IPS-11a (cell line): ENCODE measurements at regions not wholly inside any gene's neighbourhood (a gene's known extent, or its start where the extent isn't known, plus 50 kb on each side); places are given as distances from the start of the nearest gene placed in this dataset.
"Not testable (repeated sequence)": the region's sequence is repeated elsewhere in the genome, so short reads cannot be mapped to it uniquely, and the experiment has no call there.

Source experiments
- H3K4me3 ChIP-seq: one replicate; pipeline ENCODE4 v1.5.1; 2013; ENCODE audit warnings: low read depth, low read length, control low read depth

DNA sequence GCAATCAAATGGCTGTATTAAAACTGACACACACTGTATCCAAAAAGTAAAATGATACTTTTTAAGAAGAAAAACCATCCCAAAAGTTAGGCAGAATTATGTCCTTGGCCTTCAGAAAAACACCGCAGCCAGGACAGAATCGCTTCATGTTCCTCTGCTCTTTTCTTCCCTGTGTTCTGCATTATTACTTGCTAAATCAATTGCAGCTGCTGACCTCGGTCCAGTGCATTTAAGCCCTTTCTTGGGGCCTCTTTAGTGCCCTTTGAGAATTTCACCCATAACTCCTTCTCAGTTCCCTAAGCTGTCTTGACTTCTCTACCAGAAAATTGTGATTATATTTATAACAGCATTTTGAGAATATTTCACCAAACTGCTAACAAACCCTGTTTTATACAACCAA is 696.9 kb downstream of the PCDH7 start:
- H3K4me3 ChIP-seq: no peak overlapping the region

DNA sequence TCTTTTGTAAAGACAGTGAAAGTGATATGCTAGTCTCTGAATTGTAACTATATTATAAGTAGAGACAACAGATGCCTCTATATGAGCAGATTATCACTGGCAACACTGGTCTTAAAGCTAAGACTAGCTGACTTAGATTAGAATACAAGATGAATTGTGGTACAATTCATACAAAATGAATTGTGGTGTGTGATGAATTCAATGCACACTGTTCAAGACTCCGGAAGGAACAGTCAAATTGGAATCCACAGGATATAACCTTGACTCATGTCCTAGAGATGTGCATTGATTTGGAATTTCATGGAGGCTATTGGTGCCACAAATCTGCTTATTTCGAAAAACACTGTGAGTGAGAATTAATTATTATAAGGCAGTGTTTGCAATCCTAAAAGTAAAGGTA is 701.8 kb downstream of the PCDH7 start:
- H3K4me3 ChIP-seq: no peak overlapping the region

DNA sequence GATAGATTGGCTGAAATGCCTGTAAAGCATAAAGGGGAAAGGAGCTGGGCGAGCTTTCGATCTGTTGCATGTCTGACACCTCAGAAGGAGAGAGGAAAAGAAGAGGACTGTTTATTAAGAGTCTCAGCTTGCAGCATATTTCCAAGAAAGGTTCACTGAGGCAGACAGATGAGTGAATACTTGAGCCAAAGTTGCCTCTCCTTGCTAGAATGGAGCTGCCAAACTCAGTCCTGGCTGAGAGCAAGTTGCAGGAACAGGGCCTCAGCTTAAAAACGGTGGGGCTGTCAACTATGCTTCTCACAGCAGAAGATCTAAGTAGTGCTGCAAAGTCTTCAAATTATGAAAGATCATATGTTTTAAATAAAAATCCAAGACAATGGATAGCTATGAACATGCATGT is 707.5 kb downstream of the PCDH7 start:
- H3K4me3 ChIP-seq: no peak overlapping the region

DNA sequence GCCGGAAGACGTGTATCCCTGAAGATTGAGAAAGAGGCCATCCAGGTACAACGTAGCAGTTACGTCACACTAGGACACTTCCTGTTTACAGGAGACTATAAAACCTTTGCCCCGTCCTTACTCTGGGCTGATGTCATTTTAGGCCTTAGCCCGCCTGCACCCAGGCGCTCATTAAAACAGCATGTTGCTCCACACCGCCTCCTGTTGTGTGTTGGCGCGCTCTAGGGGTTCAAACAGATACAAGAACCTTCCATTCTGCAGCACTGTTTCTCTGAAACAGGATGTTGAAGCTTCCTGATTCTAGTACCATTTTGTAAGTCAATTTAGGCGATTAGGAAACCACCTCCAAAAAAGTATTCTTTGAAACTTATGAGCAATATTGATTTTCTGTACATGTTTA is 722.1 kb downstream of the PCDH7 start:
- H3K4me3 ChIP-seq: no peak overlapping the region

DNA sequence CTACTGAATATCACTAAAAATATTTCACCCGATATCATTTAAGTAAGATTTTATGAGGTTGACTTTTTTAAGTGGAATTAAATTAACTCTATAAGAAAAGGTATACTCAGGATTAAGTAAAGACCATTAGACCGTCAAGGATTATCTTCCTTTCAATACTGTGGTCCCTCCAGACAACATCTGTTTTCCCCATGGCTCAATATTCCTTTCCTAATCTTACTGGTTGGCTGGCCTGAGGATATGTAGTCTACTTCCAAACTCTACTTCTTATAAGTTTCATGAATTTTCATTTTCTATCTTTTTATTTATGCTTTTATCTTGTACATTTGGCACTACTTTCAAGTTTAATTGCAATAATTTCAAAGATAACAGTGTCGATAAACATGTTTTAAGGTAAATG is 725.4 kb downstream of the PCDH7 start:
- no peak overlapping the region for H3K4me3 ChIP-seq

DNA sequence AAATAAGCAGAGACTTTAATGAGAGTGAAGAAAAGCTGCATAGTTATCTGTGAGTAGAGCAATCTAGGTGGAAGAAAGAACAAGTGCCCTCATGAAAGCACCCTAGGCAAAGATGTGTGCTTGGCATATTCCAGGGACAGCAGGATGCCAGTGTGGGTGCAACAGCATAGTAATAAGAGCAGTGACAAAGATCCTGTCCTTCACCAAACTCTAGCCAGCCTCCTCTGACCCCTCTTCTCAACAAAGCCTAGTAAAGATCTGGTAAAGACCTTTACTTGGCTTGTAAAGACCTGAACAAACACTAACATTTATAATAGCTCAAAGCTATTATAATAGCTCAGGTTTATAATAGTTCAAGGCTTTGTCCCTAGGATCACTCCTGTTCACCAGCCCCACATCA is 735.4 kb downstream of the PCDH7 start:
- no peak overlapping the region for H3K4me3 ChIP-seq

DNA sequence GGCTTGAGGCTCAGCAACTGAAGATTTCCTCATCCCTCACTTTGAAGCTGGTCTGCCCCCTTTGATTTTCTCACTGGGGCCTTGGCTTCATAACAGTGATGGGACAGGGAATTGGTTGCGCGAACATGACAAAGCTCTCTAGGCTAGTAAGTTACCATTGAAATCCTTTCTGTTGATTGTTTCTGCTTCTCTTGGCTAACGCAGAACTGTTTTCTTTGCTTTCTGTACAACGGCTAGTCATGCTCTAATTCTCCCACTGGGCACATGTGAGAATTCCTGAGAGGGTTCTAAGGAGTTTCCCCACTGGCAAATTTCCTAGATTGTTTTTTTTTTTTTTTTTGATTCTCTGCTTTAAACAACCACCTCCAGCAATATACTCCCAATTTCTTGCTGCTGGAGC is 738.6 kb downstream of the PCDH7 start:
- H3K4me3 ChIP-seq: no peak overlapping the region

DNA sequence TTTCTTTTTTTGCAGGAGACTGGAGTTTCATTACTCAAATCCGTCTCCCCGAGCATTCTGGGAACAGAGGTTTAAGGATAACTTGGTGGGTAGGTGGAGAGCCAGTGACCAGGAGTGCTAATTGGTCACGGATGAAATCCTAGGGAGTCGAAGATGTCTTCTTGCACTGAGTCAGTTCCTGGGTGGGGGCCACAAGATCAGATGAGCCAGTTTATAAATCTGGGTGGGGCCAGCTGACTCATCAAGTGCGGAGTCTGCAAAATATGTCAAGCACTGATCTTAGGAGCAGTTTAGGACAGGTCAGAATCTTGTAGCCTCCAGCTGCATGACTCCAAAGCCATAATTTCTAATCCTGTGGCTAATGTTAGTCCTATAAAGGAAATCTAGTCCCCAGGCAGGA is 741.3 kb downstream of the PCDH7 start:
- no peak overlapping the region for H3K4me3 ChIP-seq

DNA sequence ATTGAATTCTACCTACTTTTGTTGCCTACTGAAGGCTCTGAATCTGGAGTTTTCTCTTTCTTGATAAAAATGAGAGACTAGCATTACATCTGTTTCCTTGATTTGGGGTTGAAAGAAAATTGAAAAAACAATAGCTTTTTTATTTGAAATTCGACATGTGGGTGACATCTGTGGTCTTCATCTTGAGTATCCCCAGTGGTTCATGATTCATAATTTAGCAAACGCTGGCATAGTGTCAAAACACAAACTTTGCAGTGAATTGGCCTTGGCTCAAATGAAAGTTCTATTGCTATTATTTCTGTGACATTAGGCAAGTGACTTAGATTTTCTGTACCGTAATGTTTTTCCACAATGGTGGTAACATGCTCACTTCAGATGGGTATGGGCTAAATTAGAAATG is 747.6 kb downstream of the PCDH7 start:
- no peak overlapping the region for H3K4me3 ChIP-seq

DNA sequence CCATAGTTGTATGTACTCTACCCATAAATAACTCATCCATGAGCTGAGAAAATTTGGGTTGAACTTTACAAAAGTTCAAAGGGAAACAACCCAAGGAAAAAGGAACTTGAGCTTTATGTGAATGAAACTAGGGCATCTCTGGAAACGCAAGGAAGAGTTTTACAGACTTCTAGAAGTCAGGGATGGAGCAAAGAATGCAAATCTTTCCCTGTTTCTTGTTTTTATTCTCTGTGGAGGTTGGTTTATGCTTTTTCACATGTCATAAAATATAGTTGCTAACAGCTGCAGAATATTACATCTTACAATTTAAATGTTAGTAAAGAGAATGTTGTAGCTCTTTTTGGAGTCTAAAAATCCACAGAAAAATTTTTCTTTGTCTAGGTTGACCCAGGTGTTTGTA is 754.1 kb downstream of the PCDH7 start:
- no peak overlapping the region for H3K4me3 ChIP-seq

DNA sequence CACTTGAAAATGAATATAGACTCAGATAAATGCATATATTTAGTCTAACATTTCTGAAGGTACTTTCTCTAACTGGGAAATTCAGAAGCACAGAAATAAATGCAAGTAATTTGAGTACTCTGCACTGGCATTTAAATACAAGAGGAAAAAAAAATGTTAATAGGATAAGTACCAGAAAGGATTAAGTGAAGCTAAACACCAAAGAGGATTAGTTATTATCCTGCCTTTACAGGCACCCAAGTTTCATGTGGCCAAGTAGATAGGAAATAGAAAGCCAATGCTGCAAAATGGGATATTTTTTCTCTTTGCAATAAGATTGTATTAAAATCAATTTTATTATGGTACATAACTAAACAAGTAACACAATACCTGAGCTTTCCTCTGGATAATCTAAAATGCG is 762.5 kb downstream of the PCDH7 start:
- H3K4me3 ChIP-seq: no peak overlapping the region

DNA sequence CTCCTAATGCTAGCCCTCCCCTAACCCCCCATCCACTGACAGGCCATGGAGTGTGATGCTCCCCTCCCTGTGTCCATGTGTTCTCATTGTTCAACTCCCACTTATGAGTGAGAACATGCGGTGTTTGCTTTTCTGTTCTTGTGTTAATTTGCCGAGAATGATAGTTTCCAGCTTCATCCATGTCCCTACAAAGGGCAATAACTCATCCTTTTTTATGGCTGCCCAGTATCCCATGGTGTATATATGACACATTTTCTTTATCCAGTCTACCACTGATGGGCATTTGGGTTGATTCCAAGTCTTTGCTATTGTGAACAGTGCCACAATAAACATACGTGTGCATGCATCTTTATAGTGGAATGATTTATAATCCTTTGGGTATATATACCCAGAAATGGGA is 779.0 kb downstream of the PCDH7 start:
- not testable (repeated sequence) for H3K4me3 ChIP-seq

DNA sequence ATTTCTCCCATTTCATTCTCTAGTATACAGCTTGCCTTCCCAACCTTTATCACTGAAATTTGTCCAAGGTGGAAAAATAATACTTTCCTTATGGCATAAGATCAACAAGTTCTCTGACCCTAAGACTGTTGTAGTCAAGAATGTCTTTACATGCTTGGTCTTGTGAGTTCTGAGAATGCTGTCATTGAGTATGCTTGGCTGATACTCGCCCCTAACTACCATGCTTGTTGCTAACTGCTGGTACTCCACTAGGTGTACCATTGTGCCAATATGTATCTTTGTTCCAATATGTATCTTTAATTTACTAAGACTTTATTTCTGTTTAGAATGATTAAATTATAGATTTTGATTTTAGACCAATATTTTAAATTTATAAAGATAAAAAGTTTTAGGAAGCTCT is 796.4 kb downstream of the PCDH7 start:
- no peak overlapping the region for H3K4me3 ChIP-seq

DNA sequence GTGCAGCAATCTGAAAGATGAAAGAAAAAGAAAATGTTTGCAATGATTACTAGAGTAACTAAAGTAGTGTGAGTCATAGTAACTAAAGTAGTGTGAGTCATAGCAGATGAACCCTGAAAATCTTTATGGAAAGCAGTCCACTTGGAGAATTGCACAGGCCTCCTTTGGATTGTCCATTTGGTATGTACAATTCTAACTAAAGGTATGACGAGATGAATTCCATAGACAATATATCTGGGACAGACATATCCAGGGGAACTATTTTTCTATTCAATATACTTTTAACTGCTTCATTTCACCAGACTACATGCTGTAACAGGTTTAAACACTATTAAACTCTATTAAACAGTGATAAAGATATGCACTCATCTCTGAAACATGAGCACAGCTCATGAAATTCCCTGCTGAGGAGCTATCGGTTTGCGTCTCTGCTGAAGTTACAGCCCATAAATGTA is 798.7 kb downstream of the PCDH7 start:
- no peak overlapping the region for H3K4me3 ChIP-seq

DNA sequence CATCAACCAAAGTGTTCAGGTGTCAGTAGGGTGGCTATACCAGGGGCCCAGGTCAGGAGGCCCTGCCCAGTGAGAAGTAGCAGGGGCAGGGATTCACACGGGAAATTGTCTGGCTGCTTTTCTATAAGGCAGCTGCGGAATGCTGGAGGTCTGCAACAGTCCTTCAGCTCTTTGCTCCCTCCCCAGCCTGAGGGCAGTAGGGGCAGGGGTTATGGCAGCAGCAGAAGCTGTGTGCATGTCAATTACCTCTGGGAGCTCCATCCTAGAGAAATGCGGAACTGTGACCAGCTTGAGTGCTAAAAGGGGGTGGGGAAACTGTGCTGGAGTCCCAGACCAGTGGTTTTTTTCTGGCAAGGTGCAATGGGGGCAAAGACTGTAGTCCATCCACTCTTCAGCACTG is 810.4 kb downstream of the PCDH7 start:
- H3K4me3 ChIP-seq: no peak overlapping the region

DNA sequence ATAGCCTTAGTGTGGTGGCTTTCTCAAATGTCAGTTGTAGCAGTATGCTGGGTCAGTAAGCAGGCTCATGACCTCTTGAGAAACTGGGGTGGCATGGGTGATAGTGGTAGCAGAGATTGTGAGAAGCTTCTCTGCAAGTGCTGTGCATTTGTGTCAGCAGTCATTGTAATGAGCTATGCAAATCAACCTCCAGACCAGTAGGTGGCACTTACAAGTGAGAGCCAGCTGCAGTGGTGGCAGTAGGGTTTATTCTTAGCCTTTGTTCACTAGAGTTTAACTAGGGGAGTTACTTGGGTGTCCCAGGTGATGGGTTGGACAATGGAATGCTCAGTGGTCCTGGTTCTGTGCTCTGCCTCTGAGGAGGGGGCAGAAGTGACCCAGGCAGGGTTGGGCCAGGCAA is 818.7 kb downstream of the PCDH7 start:
- no peak overlapping the region for H3K4me3 ChIP-seq

DNA sequence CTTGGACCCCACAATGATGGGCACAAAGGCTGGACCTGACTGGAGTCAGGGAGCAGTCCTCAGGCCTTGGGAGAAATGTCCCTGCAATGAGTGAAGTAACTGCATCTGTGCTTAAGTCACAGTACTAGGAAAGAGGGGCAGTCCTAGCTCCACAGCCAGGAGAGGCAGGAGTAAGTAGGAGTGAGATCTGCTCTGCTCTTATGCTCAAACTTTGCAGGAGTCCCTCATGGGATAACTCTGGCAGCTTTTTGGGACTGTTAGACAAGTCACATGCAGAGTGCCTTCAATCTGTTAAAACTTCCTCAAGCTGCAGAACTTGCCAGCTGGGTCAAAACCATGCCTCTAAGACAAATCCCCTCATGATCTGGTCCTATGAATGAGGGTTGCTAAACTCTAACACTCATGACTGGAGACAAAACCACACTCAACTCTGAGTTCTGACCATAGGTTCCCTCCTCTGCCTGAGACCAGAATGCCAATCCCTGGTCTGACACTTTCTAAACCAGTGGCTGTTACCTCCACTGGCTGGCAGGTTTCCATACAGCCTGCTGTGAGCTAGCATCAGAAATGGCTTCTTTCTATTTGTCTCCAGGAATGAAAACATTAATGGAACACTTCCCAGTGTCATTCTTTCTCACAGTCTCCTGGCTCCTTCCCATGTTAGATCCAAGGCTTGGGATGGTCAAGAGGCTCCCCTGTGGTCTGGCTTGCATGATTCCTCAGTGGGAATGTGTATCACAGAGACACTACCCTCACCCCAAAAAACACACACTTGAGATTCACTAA is 819.3 kb downstream of the PCDH7 start:
- H3K4me3 ChIP-seq: no peak overlapping the region

DNA sequence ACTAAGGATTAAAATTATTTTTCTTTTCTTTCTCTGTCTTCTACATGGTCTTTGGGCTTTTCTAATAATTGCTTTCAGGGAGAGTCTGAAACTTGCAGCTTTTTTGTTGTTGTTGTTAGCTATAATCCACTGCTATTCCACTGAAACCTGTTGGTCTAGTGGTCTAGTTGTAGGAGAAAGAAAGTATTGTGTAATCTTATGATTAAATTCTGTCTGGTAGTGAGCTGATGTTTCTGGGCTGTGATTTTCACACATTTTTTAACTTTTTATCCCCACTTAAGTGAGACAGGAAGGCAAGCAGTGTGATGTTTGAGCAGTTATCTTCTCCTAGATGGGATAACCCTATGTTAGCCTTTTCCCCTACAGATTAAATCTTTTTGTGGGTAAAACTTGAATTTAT is 825.2 kb downstream of the PCDH7 start:
- H3K4me3 ChIP-seq: no peak overlapping the region

DNA sequence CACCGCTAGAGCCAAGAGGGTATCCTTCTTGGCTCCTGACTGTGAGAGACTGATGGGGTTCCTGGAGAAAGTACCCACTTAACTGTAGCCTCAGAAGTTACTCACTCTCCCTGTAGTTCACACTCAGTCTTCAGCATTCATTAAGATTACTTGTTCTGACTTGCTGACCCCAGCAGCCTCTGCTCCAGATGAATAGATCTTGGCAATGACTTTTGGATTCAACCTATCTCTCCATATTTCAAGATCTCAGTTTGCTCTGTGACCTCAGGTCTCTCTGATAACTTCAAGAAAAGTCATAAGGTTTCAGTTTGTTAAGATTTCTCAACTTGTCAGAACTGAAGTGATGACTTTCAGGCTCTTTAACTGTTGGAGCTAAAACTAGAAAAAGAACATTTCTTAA is 825.6 kb downstream of the PCDH7 start:
- H3K4me3 ChIP-seq: no peak overlapping the region

DNA sequence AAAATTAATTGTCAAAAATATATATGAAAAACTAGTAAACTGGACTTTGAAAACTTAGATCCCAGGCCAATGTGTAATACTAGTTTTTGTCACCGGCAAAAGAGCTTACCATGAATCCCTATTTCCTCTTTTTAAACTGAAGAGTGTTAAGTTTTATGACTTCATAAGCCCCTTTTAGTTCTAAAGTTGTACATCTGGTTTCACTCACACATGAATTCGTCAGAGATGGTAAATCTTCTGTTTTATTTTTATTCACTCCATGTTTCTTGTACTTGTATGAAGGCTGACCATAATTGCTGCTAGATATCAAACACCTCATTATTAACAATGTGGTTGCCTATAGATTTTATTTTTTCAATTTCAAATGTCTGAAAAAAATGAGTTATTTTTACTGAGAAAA is 827.9 kb downstream of the PCDH7 start:
- H3K4me3 ChIP-seq: no peak overlapping the region

DNA sequence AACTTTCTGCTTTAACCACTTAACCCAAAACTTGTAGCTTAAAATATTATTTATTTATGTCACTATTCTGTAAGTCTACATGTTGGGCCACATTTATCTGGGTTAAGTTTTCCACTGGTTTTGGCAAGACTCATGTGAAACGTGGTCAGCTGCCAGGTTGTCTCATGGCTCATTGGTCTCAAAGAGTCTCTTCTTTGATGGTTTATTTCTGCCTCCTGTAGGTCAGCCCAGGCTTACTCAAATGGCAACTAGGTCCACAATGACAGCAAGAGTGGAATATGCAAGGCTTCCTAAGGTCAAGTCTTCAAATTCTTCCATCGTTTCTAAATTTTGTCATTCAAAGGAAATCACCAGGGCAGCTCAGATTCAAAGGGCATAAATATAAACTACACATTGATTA is 828.7 kb downstream of the PCDH7 start:
- no peak overlapping the region for H3K4me3 ChIP-seq

DNA sequence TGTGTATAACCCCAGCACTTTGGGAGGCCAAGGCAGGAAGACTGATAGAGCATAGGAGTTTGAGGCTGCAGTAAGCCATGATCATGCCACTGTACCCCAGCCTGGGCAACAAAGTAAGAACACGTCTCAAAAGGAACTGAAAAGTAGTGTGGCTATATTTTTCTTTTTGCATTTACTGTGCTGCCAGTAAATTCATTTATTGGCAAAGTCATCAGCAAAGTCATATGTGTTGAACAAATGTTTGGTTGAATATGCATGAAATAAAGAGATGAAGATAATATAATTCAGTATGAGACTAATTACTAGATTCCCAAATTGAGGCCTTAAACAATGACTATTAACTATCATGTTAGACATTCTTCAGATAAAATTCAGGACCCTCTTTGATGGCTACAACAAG is 829.1 kb downstream of the PCDH7 start:
- no peak overlapping the region for H3K4me3 ChIP-seq

DNA sequence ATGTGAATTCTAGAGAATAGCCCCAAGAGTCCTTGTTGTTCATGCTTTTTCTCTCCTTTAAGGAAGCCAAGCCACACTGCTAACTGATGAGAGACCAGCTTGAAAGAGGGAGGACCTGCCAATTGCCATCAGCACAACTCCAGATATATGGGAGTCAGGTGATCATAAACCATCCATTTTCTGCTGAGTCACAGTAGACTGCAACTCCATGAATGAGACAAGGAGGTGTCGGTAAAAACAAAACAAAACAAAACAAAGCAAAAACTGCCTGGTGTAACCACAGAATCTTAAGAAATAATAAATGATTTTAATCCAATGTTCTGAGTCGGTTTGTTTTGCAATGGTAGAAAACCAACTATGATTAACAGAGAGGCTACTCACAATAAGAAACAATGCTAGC is 837.3 kb downstream of the PCDH7 start:
- no peak overlapping the region for H3K4me3 ChIP-seq
